ENCODE measurements at regions not wholly inside any gene's neighbourhood (a gene's known extent, or its start where the extent isn't known, plus 50 kb on each side); places are given as distances from the start of the nearest gene placed in this dataset.

DNA sequence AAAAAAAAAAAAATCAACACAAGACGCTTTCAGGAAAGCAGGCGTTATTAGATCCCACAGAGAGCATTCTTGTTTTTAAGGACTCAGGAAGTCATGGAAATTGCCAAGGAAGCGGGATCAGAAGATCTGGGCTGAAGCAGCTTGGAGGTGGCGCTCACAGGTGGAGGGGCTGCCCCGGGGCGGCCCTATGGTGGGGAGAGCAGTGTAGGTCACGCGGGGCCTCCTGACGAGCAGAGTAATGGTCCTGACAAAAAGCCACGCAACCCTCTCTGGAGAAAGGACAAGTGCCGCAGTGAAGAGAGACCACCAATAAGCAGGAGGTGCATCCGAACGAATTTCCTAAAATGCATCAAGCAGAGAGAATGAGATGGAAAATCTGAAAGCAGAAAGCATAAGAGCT, 407.0 kb downstream of the BRD1 start:
- Histone ChIP-seq H3K36me3 (replicated peaks; ENCODE audit: insufficient read depth, low read length) (no peaks in the 10 kb centered on the region), H3K27ac (ENCODE audit: low read length) (no peak overlapping the region), H3K4me2 (ENCODE audit: low read depth, low read length) (no peak overlapping the region), H3K9ac (ENCODE audit: low read length) (no peak overlapping the region), H3K79me2 (ENCODE audit: low read length) (no peaks in the 10 kb centered on the region), H4K20me1 (ENCODE audit: insufficient read depth, low read length) (no peaks in the 10 kb centered on the region), H3K4me3 (ENCODE audit: low read length) (no peak overlapping the region), H3K27me3 (replicated peaks; ENCODE audit: insufficient read depth, low read length) (no peaks in the 10 kb centered on the region), H3K9me3 (replicated peaks; ENCODE audit: insufficient read depth, low read length) (no peaks in the 10 kb centered on the region), H3K4me1 (ENCODE audit: low read length) (peaks cover 8% of the 10 kb centered on the region; the same call in 1 of the 2 replicates), H2AFZ (ENCODE audit: low read length) (no peak overlapping the region), H3F3A (ENCODE audit: insufficient read depth, low read length) (no peaks in the 10 kb centered on the region), H3K9me2 (replicated peaks; ENCODE audit: insufficient read depth, low read length) (no peaks in the 10 kb centered on the region)
- TF ChIP-seq EZH2phosphoT487 (IDR thresholded peaks at IDR 0.05; ENCODE audit: low read length) (no peak), EZH2 (optimal IDR thresholded peaks at IDR 0.05; ENCODE audit: low read depth, low read length) (no peak)
- TF ChIP-seq, protein P1, sequence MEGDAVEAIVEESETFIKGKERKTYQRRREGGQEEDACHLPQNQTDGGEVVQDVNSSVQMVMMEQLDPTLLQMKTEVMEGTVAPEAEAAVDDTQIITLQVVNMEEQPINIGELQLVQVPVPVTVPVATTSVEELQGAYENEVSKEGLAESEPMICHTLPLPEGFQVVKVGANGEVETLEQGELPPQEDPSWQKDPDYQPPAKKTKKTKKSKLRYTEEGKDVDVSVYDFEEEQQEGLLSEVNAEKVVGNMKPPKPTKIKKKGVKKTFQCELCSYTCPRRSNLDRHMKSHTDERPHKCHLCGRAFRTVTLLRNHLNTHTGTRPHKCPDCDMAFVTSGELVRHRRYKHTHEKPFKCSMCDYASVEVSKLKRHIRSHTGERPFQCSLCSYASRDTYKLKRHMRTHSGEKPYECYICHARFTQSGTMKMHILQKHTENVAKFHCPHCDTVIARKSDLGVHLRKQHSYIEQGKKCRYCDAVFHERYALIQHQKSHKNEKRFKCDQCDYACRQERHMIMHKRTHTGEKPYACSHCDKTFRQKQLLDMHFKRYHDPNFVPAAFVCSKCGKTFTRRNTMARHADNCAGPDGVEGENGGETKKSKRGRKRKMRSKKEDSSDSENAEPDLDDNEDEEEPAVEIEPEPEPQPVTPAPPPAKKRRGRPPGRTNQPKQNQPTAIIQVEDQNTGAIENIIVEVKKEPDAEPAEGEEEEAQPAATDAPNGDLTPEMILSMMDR (IDR thresholded peaks at IDR 0.05; ENCODE audit: low read length), result no peak
- no peak for DNase-seq

DNA sequence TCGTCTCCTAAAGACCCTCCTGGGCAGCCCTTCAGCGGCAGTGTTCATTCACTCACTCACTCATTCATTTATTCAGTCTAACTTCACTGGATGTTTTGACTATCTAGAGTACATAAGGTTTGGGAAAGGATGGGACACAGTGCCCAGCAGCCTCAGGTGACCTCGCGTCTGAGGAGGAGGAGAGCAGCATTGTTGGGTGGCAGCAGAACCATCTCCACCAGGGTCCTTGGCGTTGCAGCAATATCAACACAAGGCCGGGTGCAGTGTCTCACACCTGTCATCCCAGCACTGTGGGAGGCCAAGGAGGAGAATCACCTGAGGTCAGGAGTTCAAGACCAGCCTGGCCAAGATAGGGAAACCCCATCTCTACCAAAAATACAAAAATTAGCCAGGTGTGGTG, 408.0 kb downstream of the BRD1 start:
- TF ChIP-seq, protein P1 (IDR thresholded peaks at IDR 0.05; ENCODE audit: low read length), result no peak
- no peak overlapping the region for H3K4me2 ChIP-seq (ENCODE audit: low read depth, low read length)
- no peaks in the 10 kb centered on the region for H3K79me2 ChIP-seq (ENCODE audit: low read length)
- H4K20me1 ChIP-seq (ENCODE audit: insufficient read depth, low read length), result no peaks in the 10 kb centered on the region
- no peaks in the 10 kb centered on the region for H3F3A ChIP-seq (ENCODE audit: insufficient read depth, low read length)
- peaks cover 8% of the 10 kb centered on the region; the same call in 1 of the 2 replicates for H3K4me1 ChIP-seq (ENCODE audit: low read length)
- no peaks in the 10 kb centered on the region for H3K9me2 ChIP-seq (replicated peaks; ENCODE audit: insufficient read depth, low read length)
- no peak overlapping the region for H2AFZ ChIP-seq (ENCODE audit: low read length)
- H3K27ac ChIP-seq (ENCODE audit: low read length), result no peak overlapping the region
- no peaks in the 10 kb centered on the region for H3K9me3 ChIP-seq (replicated peaks; ENCODE audit: insufficient read depth, low read length)
- H3K4me3 ChIP-seq (ENCODE audit: low read length), result no peak overlapping the region
- DNase-seq, result no peak
- no peak overlapping the region for H3K9ac ChIP-seq (ENCODE audit: low read length)
- H3K27me3 ChIP-seq (replicated peaks; ENCODE audit: insufficient read depth, low read length), result no peaks in the 10 kb centered on the region
- H3K36me3 ChIP-seq (replicated peaks; ENCODE audit: insufficient read depth, low read length), result no peaks in the 10 kb centered on the region

DNA sequence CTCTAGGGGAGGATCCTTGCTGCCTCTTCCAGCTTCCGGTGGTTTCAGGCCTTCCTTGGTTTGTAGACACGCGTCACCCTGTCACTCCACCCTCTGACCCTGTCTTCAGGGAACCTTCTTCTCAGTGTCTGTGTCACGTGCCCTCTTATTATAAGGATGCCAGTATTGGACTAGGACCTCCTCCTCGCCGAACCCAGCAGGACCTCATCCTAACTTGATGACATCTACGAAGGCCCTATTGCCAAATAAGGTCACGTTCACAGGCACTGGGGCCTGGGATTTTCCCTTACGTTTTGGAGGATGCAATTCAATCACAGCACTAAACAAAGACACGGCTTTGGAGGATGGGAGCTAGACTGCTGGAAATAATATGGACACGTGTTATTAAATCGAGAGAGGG, 408.7 kb downstream of the BRD1 start:
- H3K4me3 ChIP-seq (ENCODE audit: low read length), result no peak overlapping the region
- no peak overlapping the region for H3K27ac ChIP-seq (ENCODE audit: low read length)
- H3K9me2 ChIP-seq (replicated peaks; ENCODE audit: insufficient read depth, low read length), result no peaks in the 10 kb centered on the region
- H3K9me3 ChIP-seq (replicated peaks; ENCODE audit: insufficient read depth, low read length), result no peaks in the 10 kb centered on the region
- H4K20me1 ChIP-seq (ENCODE audit: insufficient read depth, low read length), result no peaks in the 10 kb centered on the region
- no peaks in the 10 kb centered on the region for H3F3A ChIP-seq (ENCODE audit: insufficient read depth, low read length)
- H3K4me1 ChIP-seq (ENCODE audit: low read length), result peaks cover 8% of the 10 kb centered on the region; the same call in 1 of the 2 replicates
- no peak overlapping the region for H3K4me2 ChIP-seq (ENCODE audit: low read depth, low read length)
- H3K36me3 ChIP-seq (replicated peaks; ENCODE audit: insufficient read depth, low read length), result no peaks in the 10 kb centered on the region
- no peak overlapping the region for H3K9ac ChIP-seq (ENCODE audit: low read length)
- H3K27me3 ChIP-seq (replicated peaks; ENCODE audit: insufficient read depth, low read length), result no peaks in the 10 kb centered on the region
- no peak for DNase-seq
- no peak overlapping the region for H2AFZ ChIP-seq (ENCODE audit: low read length)
- no peak for TF ChIP-seq EZH2phosphoT487 (IDR thresholded peaks at IDR 0.05; ENCODE audit: low read length)
- TF ChIP-seq EZH2 (optimal IDR thresholded peaks at IDR 0.05; ENCODE audit: low read depth, low read length), result no peak
- TF ChIP-seq, protein P1 (IDR thresholded peaks at IDR 0.05; ENCODE audit: low read length), result no peak
- H3K79me2 ChIP-seq (ENCODE audit: low read length), result no peaks in the 10 kb centered on the region

Measured in MM.1S (cell line).